H9 (cell line): ENCODE measurements at regions not wholly inside any gene's neighbourhood (a gene's known extent, or its start where the extent isn't known, plus 50 kb on each side); places are given as distances from the start of the nearest gene placed in this dataset.

Source experiments
- DNase-seq: peaks from one replicate; pipeline ENCODE4 v3.0.0-alpha.2; 2017
- H2AFZ ChIP-seq: one replicate; pipeline ENCODE4 v1.6.1; 2013; ENCODE audit warnings: mild to moderate bottlenecking, low read length, control low read depth, moderate library complexity
- H2AK5ac ChIP-seq: 2 replicates; pipeline ENCODE4 v1.6.1; 2013; ENCODE audit warnings: low read length, control low read depth, mixed read lengths; ENCODE audit not compliant: insufficient read length
- H2BK120ac ChIP-seq: one replicate; pipeline ENCODE4 v1.6.1; 2013; ENCODE audit warnings: low read depth, mild to moderate bottlenecking, low read length, control low read depth, inconsistent platforms; ENCODE audit not compliant: poor library complexity, severe bottlenecking
- H2BK12ac ChIP-seq: 2 replicates; pipeline ENCODE4 v1.6.1; 2013; ENCODE audit warnings: low read length, control low read depth, mixed read lengths, low read depth; ENCODE audit not compliant: insufficient read length
- H2BK15ac ChIP-seq: 2 replicates; pipeline ENCODE4 v1.6.1; 2013; ENCODE audit warnings: low read depth, low read length, control low read depth
- H2BK20ac ChIP-seq: one replicate; pipeline ENCODE4 v1.6.1; 2013; ENCODE audit warnings: low read depth, mild to moderate bottlenecking, low read length, control low read depth, inconsistent platforms; ENCODE audit not compliant: poor library complexity, severe bottlenecking
- H2BK5ac ChIP-seq: 2 replicates; pipeline ENCODE4 v1.6.1; 2013; ENCODE audit warnings: low read length, control low read depth, mixed read lengths; ENCODE audit not compliant: insufficient read length
- H3K14ac ChIP-seq: 2 replicates; pipeline ENCODE4 v1.6.1; 2013; ENCODE audit warnings: low read length, control low read depth; ENCODE audit not compliant: insufficient read depth
- H3K18ac ChIP-seq: 2 replicates; pipeline ENCODE4 v1.6.1; 2013; ENCODE audit warnings: low read depth, mild to moderate bottlenecking, mixed read lengths, low read length, control low read depth; ENCODE audit not compliant: insufficient read length
- H3K23ac ChIP-seq: 2 replicates; pipeline ENCODE4 v1.6.1; 2013; ENCODE audit warnings: low read length, control low read depth, mixed read lengths, low read depth; ENCODE audit not compliant: insufficient read length
- H3K23me2 ChIP-seq: 2 replicates; pipeline ENCODE4 v1.6.1; 2013; ENCODE audit warnings: low read depth, mild to moderate bottlenecking, mixed read lengths, low read length, control low read depth; ENCODE audit not compliant: insufficient read length, poor library complexity, severe bottlenecking
- H3K27ac ChIP-seq: 2 replicates; pipeline ENCODE4 v1.5.1; 2013; ENCODE audit warnings: low read length, control low read depth, mixed read lengths, low read depth; ENCODE audit not compliant: insufficient read length
- H3K27me3 ChIP-seq: 2 replicates; pipeline ENCODE4 v1.6.1; 2013; ENCODE audit warnings: low read length, control low read depth, inconsistent platforms; ENCODE audit not compliant: insufficient read depth
- H3K4ac ChIP-seq: 2 replicates; pipeline ENCODE4 v1.6.1; 2013; ENCODE audit warnings: low read depth, mild to moderate bottlenecking, control low read depth, inconsistent platforms, low read length, moderate library complexity
- H3K4me1 ChIP-seq: 2 replicates; pipeline ENCODE4 v1.6.1; 2013; ENCODE audit warnings: low read length, control low read depth, inconsistent platforms; ENCODE audit not compliant: insufficient read depth
- H3K4me2 ChIP-seq: 2 replicates; pipeline ENCODE4 v1.6.1; 2013; ENCODE audit warnings: low read length, control low read depth, mixed read lengths; ENCODE audit not compliant: insufficient read length, insufficient read depth
- H3K56ac ChIP-seq: 2 replicates; pipeline ENCODE4 v1.6.1; 2013; ENCODE audit warnings: low read depth, mild to moderate bottlenecking, mixed read lengths, low read length, control low read depth; ENCODE audit not compliant: insufficient read length
- H3K79me1 ChIP-seq: 2 replicates; pipeline ENCODE4 v1.6.1; 2013; ENCODE audit warnings: low read depth, mild to moderate bottlenecking, moderate library complexity, low read length, control low read depth, inconsistent platforms; ENCODE audit not compliant: insufficient read depth, poor library complexity, severe bottlenecking
- H3K79me2 ChIP-seq: 2 replicates; pipeline ENCODE4 v1.6.1; 2013; ENCODE audit warnings: low read length, control low read depth, inconsistent platforms; ENCODE audit not compliant: insufficient read depth
- H3K9ac ChIP-seq: 2 replicates; pipeline ENCODE4 v1.6.1; 2013; ENCODE audit warnings: low read length, control low read depth, mixed read lengths; ENCODE audit not compliant: insufficient read length; ENCODE audit errors: extremely low read depth
- H3K9me3 ChIP-seq: one replicate; pipeline ENCODE4 v1.6.1; 2013; ENCODE audit warnings: low read depth, low read length, inconsistent platforms; ENCODE audit not compliant: control insufficient read depth
- H3T11ph ChIP-seq: one replicate; pipeline ENCODE4 v1.6.1; 2013; ENCODE audit warnings: mild to moderate bottlenecking, low read length, control low read depth, inconsistent platforms
- H4K20me1 ChIP-seq: one replicate; pipeline ENCODE4 v1.6.1; 2013; ENCODE audit not compliant: control insufficient read depth, insufficient read length, insufficient read depth
- H4K5ac ChIP-seq: 2 replicates; pipeline ENCODE4 v1.6.1; 2013; ENCODE audit warnings: low read depth, mild to moderate bottlenecking, mixed read lengths, low read length, control low read depth; ENCODE audit not compliant: insufficient read length
- H4K8ac ChIP-seq: replicated peaks from 2 replicates; pipeline ENCODE4 v1.6.1; 2013; ENCODE audit warnings: low read length, control low read depth, mixed read lengths, low read depth; ENCODE audit not compliant: insufficient read length
- H4K91ac ChIP-seq: 2 replicates; pipeline ENCODE4 v1.6.1; 2013; ENCODE audit warnings: low read depth, mild to moderate bottlenecking, moderate library complexity, mixed read lengths, low read length, control low read depth; ENCODE audit not compliant: insufficient read length
- H3K27ac Mint-ChIP-seq, 3 experiments: 2 replicates in 2 of 3; 3 replicates in 1 of 3; pipeline ENCODE4 v1.8.0; 2020 to 2021; ENCODE audit warnings: mixed read lengths in 3 of 3, mild to moderate bottlenecking in 1 of 3, moderate library complexity in 1 of 3
- H3K27me3 Mint-ChIP-seq: 2 replicates; pipeline ENCODE4 v1.8.0; 2021; ENCODE audit warnings: low read depth, mild to moderate bottlenecking, moderate library complexity, mixed read lengths
- H3K36me3 Mint-ChIP-seq, 3 experiments: 2 replicates in 2 of 3; 3 replicates in 1 of 3; pipeline ENCODE4 v1.8.0; 2020 to 2021; ENCODE audit warnings: low read depth in 3 of 3, mixed read lengths in 3 of 3; ENCODE audit not compliant: insufficient read depth in 1 of 3
- H3K4me1 Mint-ChIP-seq, 2 experiments: 2 replicates each; pipeline ENCODE4 v1.8.0; 2020; ENCODE audit warnings: mixed read lengths in 2 of 2
- H3K4me3 Mint-ChIP-seq, 2 experiments: 2 replicates in 1 of 2; 3 replicates in 1 of 2; pipeline ENCODE4 v1.8.0; 2020 to 2021; ENCODE audit warnings: mild to moderate bottlenecking in 2 of 2, mixed read lengths in 2 of 2, moderate library complexity in 1 of 2
- H3K9me3 Mint-ChIP-seq, 2 experiments: 2 replicates in 1 of 2; 3 replicates in 1 of 2; pipeline ENCODE4 v1.8.0; 2020; ENCODE audit warnings: mild to moderate bottlenecking in 2 of 2, mixed read lengths in 2 of 2, moderate library complexity in 1 of 2
- WGBS: extraction: QIAGEN DNeasy Blood & Tissue Kit; methylation state at CpG from one replicate; pipeline ENCODE4 v1.1.7; 2013; ENCODE audit warnings: missing lambda C conversion rate, low lambda C conversion rate, mixed read lengths; ENCODE audit not compliant: insufficient read length; ENCODE audit errors: extremely low coverage; 5-methylcytosine and 5-hydroxymethylcytosine counted together
- TF ChIP-seq, protein P1 (sequence below): fragments of 200-600 bp; sonication (generic); conservative IDR thresholded peaks from 3 replicates; pipeline ENCODE4 v1.8.0; 2021; ENCODE audit warnings: antibody characterized with exemption, mild to moderate bottlenecking

GRCh38 chr7:47198159-47198558 is 383.8 kb downstream of the TNS3 start:
- no peak overlapping the region for H4K91ac ChIP-seq
- no peak overlapping the region for H4K5ac ChIP-seq
- no peak overlapping the region for H2AFZ ChIP-seq
- Mint-ChIP-seq H3K9me3 (no peaks in the 10 kb centered on the region), H3K27me3 (peaks cover 7% of the 10 kb centered on the region), H3K4me3 (no peak overlapping the region), H3K4me1 (0 out of 4 replicates have a peak, but pooled peaks cover 0 to 2% of the 10 kb centered on the region in 2 experiments), H3K27ac (no peak overlapping the region), H3K36me3 (no peaks in the 10 kb centered on the region)
- TF ChIP-seq, protein P1, sequence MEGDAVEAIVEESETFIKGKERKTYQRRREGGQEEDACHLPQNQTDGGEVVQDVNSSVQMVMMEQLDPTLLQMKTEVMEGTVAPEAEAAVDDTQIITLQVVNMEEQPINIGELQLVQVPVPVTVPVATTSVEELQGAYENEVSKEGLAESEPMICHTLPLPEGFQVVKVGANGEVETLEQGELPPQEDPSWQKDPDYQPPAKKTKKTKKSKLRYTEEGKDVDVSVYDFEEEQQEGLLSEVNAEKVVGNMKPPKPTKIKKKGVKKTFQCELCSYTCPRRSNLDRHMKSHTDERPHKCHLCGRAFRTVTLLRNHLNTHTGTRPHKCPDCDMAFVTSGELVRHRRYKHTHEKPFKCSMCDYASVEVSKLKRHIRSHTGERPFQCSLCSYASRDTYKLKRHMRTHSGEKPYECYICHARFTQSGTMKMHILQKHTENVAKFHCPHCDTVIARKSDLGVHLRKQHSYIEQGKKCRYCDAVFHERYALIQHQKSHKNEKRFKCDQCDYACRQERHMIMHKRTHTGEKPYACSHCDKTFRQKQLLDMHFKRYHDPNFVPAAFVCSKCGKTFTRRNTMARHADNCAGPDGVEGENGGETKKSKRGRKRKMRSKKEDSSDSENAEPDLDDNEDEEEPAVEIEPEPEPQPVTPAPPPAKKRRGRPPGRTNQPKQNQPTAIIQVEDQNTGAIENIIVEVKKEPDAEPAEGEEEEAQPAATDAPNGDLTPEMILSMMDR: no peak
- H3K56ac ChIP-seq: no peak overlapping the region
- H3K18ac ChIP-seq: no peak overlapping the region
- H3K23me2 ChIP-seq: no peaks in the 10 kb centered on the region
- no peaks in the 10 kb centered on the region for H3K79me2 ChIP-seq
- no peak overlapping the region for H3K4me2 ChIP-seq
- no peak overlapping the region for H2BK5ac ChIP-seq
- H2BK20ac ChIP-seq: no peak overlapping the region
- H3K9ac ChIP-seq: no peak overlapping the region
- no peak overlapping the region for H3K27ac ChIP-seq
- H2BK120ac ChIP-seq: no peak overlapping the region
- no peak overlapping the region for H2AK5ac ChIP-seq
- H3K79me1 ChIP-seq: no peaks in the 10 kb centered on the region
- H3K23ac ChIP-seq: no peak overlapping the region
- H2BK12ac ChIP-seq: no peak overlapping the region
- no peaks in the 10 kb centered on the region for H4K20me1 ChIP-seq
- H2BK15ac ChIP-seq: no peak overlapping the region
- no peaks in the 10 kb centered on the region for H3K9me3 ChIP-seq
- no peaks in the 10 kb centered on the region for H3K27me3 ChIP-seq
- no peak overlapping the region for H3K14ac ChIP-seq
- H3K4me1 ChIP-seq: no peaks in the 10 kb centered on the region
- H3T11ph ChIP-seq: no peak overlapping the region
- no peak overlapping the region for H4K8ac ChIP-seq
- DNase-seq: no peak
- H3K4ac ChIP-seq: no peak overlapping the region
- no CpG with 5 or more reads among the region's 1 CpG for WGBS
